Trophoblast cell (in vitro differentiated cells and primary cell): ENCODE measurements at regions not wholly inside any gene's neighbourhood (a gene's known extent, or its start where the extent isn't known, plus 50 kb on each side); places are given as distances from the start of the nearest gene placed in this dataset.

Experiments used
- DNase-seq, 2 donors: peaks; one replicate each; pipeline ENCODE4 v3.0.0-alpha.2; 2016
- H2AFZ ChIP-seq: 2 replicates; pipeline ENCODE4 v1.6.1; 2013; ENCODE audit warnings: low read length, moderate library complexity, mild to moderate bottlenecking; ENCODE audit not compliant: insufficient read depth, poor library complexity
- H2AK5ac ChIP-seq: 2 replicates; pipeline ENCODE4 v1.6.1; 2013; ENCODE audit warnings: mild to moderate bottlenecking, low read length
- H2BK120ac ChIP-seq: 2 replicates; pipeline ENCODE4 v1.6.1; 2013; ENCODE audit warnings: low read length, mild to moderate bottlenecking, moderate library complexity; ENCODE audit not compliant: insufficient read depth, poor library complexity
- H2BK12ac ChIP-seq: 2 replicates; pipeline ENCODE4 v1.6.1; 2013; ENCODE audit warnings: mild to moderate bottlenecking, low read length, moderate library complexity
- H2BK5ac ChIP-seq: 2 replicates; pipeline ENCODE4 v1.6.1; 2013; ENCODE audit warnings: low read length, low read depth, moderate library complexity, mild to moderate bottlenecking; ENCODE audit not compliant: poor library complexity
- H3K14ac ChIP-seq: 2 replicates; pipeline ENCODE4 v1.6.1; 2013; ENCODE audit warnings: mild to moderate bottlenecking, low read length
- H3K18ac ChIP-seq: 2 replicates; pipeline ENCODE4 v1.6.1; 2013; ENCODE audit warnings: mild to moderate bottlenecking, low read length
- H3K23ac ChIP-seq: 2 replicates; pipeline ENCODE4 v1.6.1; 2013; ENCODE audit warnings: low read length
- H3K27ac ChIP-seq: 2 replicates; pipeline ENCODE4 v1.5.1; 2013; ENCODE audit warnings: low read depth, mild to moderate bottlenecking, inconsistent platforms, low read length, moderate library complexity
- H3K27me3 ChIP-seq: 2 replicates; pipeline ENCODE4 v1.6.1; 2013; ENCODE audit warnings: inconsistent platforms, mild to moderate bottlenecking, low read length, moderate library complexity; ENCODE audit not compliant: insufficient read depth
- H3K36me3 ChIP-seq, 2 experiments: 1 replicate in 1 of 2; 2 replicates in 1 of 2; pipeline ENCODE4 v1.6.1; 2013; ENCODE audit warnings: low read length in 2 of 2, mild to moderate bottlenecking in 2 of 2, moderate library complexity in 1 of 2; ENCODE audit not compliant: insufficient read depth in 2 of 2, control insufficient read depth in 1 of 2
- H3K4ac ChIP-seq: 2 replicates; pipeline ENCODE4 v1.6.1; 2013; ENCODE audit warnings: low read depth, mild to moderate bottlenecking, low read length, moderate library complexity
- H3K4me1 ChIP-seq, 2 experiments: 1 replicate in 1 of 2; 2 replicates in 1 of 2; pipeline ENCODE4 v1.6.1; 2013; ENCODE audit warnings: low read length in 2 of 2, mild to moderate bottlenecking in 2 of 2, moderate library complexity in 1 of 2; ENCODE audit not compliant: insufficient read depth in 2 of 2, control insufficient read depth in 1 of 2
- H3K4me2 ChIP-seq: 2 replicates; pipeline ENCODE4 v1.6.1; 2013; ENCODE audit warnings: inconsistent platforms, mild to moderate bottlenecking, low read length, moderate library complexity
- H3K4me3 ChIP-seq: 2 replicates; pipeline ENCODE4 v1.5.1; 2013; ENCODE audit warnings: mild to moderate bottlenecking, low read depth, low read length, inconsistent platforms
- H3K79me1 ChIP-seq: one replicate; pipeline ENCODE4 v1.6.1; 2013; ENCODE audit warnings: low read length
- H3K79me2 ChIP-seq: 2 replicates; pipeline ENCODE4 v1.6.1; 2013; ENCODE audit warnings: low read length, mild to moderate bottlenecking; ENCODE audit not compliant: control insufficient read depth, insufficient read depth, poor library complexity
- H3K9ac ChIP-seq: 2 replicates; pipeline ENCODE4 v1.6.1; 2013; ENCODE audit warnings: mild to moderate bottlenecking, low read length
- H3K9me3 ChIP-seq: 2 replicates; pipeline ENCODE4 v1.6.1; 2013; ENCODE audit warnings: low read depth, mild to moderate bottlenecking, control low read depth, inconsistent platforms, low read length; ENCODE audit not compliant: insufficient read depth
- H4K12ac ChIP-seq: 2 replicates; pipeline ENCODE4 v1.6.1; 2013; ENCODE audit warnings: low read depth, mild to moderate bottlenecking, low read length, moderate library complexity
- H4K8ac ChIP-seq: 2 replicates; pipeline ENCODE4 v1.6.1; 2013; ENCODE audit warnings: low read depth, mild to moderate bottlenecking, low read length, moderate library complexity
- H4K91ac ChIP-seq: one replicate; pipeline ENCODE4 v1.6.1; 2013; ENCODE audit warnings: low read depth, mild to moderate bottlenecking, low read length, moderate library complexity
- WGBS: extraction: QIAGEN DNeasy Blood & Tissue Kit; methylation state at CpG from one replicate; pipeline ENCODE4 v1.1.7; 2013; ENCODE audit warnings: missing lambda C conversion rate; ENCODE audit not compliant: insufficient read length, insufficient coverage; ENCODE audit errors: extremely low coverage; 5-methylcytosine and 5-hydroxymethylcytosine counted together

GRCh38 chr6:1068905-1069304 lies 243.0 kb upstream of the FOXQ1 start:
- no peaks in the 10 kb centered on the region for H3K27me3 ChIP-seq
- H3K4me3 ChIP-seq, result no peak overlapping the region
- no peaks in the 10 kb centered on the region for H3K4me1 ChIP-seq
- H2BK120ac ChIP-seq, result no peak overlapping the region
- H3K4ac ChIP-seq, result no peak overlapping the region
- H3K18ac ChIP-seq, result no peak overlapping the region
- H3K14ac ChIP-seq, result no peak overlapping the region
- no peaks in the 10 kb centered on the region for H3K36me3 ChIP-seq
- no peak overlapping the region for H2AFZ ChIP-seq
- no peak overlapping the region for H2BK12ac ChIP-seq
- H3K4me2 ChIP-seq, result no peak overlapping the region
- no peak overlapping the region for H4K91ac ChIP-seq
- no peak overlapping the region for H4K8ac ChIP-seq
- H2BK5ac ChIP-seq, result no peak overlapping the region
- DNase-seq, result no peak
- H3K79me2 ChIP-seq, result no peaks in the 10 kb centered on the region
- H4K12ac ChIP-seq, result no peak overlapping the region
- H3K27ac ChIP-seq, result no peak overlapping the region
- H3K9me3 ChIP-seq, result peaks cover 2% of the 10 kb centered on the region
- WGBS, result no CpG with 5 or more reads among the region's 7 CpGs
- no peak overlapping the region for H2AK5ac ChIP-seq
- H3K23ac ChIP-seq, result peak overlapping the region; percentile 65
- no peaks in the 10 kb centered on the region for H3K79me1 ChIP-seq
- no peak overlapping the region for H3K9ac ChIP-seq

GRCh38 chr6:1068068-1068467 lies 243.8 kb upstream of the FOXQ1 start:
- Histone ChIP-seq H3K4ac (no peak overlapping the region), H3K36me3 (no peaks in the 10 kb centered on the region), H3K23ac (no peak overlapping the region), H3K27ac (no peak overlapping the region), H4K12ac (no peak overlapping the region), H3K79me2 (no peaks in the 10 kb centered on the region), H2AK5ac (no peak overlapping the region), H4K8ac (no peak overlapping the region), H3K4me2 (no peak overlapping the region), H2BK120ac (no peak overlapping the region), H3K9me3 (peaks cover 2% of the 10 kb centered on the region), H2BK5ac (no peak overlapping the region), H2AFZ (no peak overlapping the region), H3K18ac (no peak overlapping the region), H3K9ac (no peak overlapping the region), H4K91ac (no peak overlapping the region), H3K79me1 (no peaks in the 10 kb centered on the region), H3K4me3 (no peak overlapping the region), H2BK12ac (no peak overlapping the region), H3K4me1 (no peaks in the 10 kb centered on the region), H3K14ac (no peak overlapping the region), H3K27me3 (no peaks in the 10 kb centered on the region)
- WGBS, result no CpG with 5 or more reads among the region's 7 CpGs
- DNase-seq, result peak; percentile 10 to 60

- no peak overlapping the region for H2BK12ac ChIP-seq
- H3K18ac ChIP-seq, result no peak overlapping the region
- H4K8ac ChIP-seq, result no peak overlapping the region
- no peak overlapping the region for H3K14ac ChIP-seq
- no peak overlapping the region for H4K12ac ChIP-seq
- H3K9me3 ChIP-seq, result peaks cover 2% of the 10 kb centered on the region
- no peak overlapping the region for H2BK5ac ChIP-seq
- no peaks in the 10 kb centered on the region for H3K79me2 ChIP-seq
- no peak overlapping the region for H3K23ac ChIP-seq
- H3K79me1 ChIP-seq, result no peaks in the 10 kb centered on the region
- H3K4me3 ChIP-seq, result no peak overlapping the region
- peak; percentile 33 to 57 for DNase-seq
- no peak overlapping the region for H3K4me2 ChIP-seq
- no peak overlapping the region for H3K9ac ChIP-seq
- no peak overlapping the region for H2BK120ac ChIP-seq
- no peak overlapping the region for H3K4ac ChIP-seq
- no peaks in the 10 kb centered on the region for H3K4me1 ChIP-seq
- no peak overlapping the region for H4K91ac ChIP-seq
- H3K36me3 ChIP-seq, result no peaks in the 10 kb centered on the region
- H3K27ac ChIP-seq, result no peak overlapping the region
- H2AFZ ChIP-seq, result no peak overlapping the region
- WGBS, result no CpG with 5 or more reads among the region's 3 CpGs
- no peaks in the 10 kb centered on the region for H3K27me3 ChIP-seq
- H2AK5ac ChIP-seq, result no peak overlapping the region
Observed at GRCh38 chr6:1067346-1067745, 244.6 kb upstream of the FOXQ1 start.

GRCh38 chr6:1066449-1067090 lies 245.3 kb upstream of the FOXQ1 start:
- Histone ChIP-seq H4K91ac (no peak overlapping the region), H3K79me2 (no peaks in the 10 kb centered on the region), H3K23ac (no peak overlapping the region), H3K4me2 (no peak overlapping the region), H3K4me1 (no peaks in the 10 kb centered on the region), H2AK5ac (no peak overlapping the region), H2BK120ac (no peak overlapping the region), H3K4ac (no peak overlapping the region), H3K14ac (no peak overlapping the region), H2BK12ac (no peak overlapping the region), H3K9ac (no peak overlapping the region), H3K79me1 (no peaks in the 10 kb centered on the region), H4K8ac (no peak overlapping the region), H3K27ac (no peak overlapping the region), H3K9me3 (peaks cover 2% of the 10 kb centered on the region), H2AFZ (no peak overlapping the region), H4K12ac (no peak overlapping the region), H3K4me3 (no peak overlapping the region), H3K36me3 (no peaks in the 10 kb centered on the region), H2BK5ac (no peak overlapping the region), H3K18ac (no peak overlapping the region), H3K27me3 (no peaks in the 10 kb centered on the region)
- no peak for DNase-seq
- no CpG with 5 or more reads among the region's 11 CpGs for WGBS
